HG03066 (cell line): ENCODE measurements at regions not wholly inside any gene's neighbourhood (a gene's known extent, or its start where the extent isn't known, plus 50 kb on each side); places are given as distances from the start of the nearest gene placed in this dataset.

Experiments used
- ATAC-seq: cut with Tn5 transposase; IDR thresholded peaks from one replicate; pipeline ENCODE4 v1.9.1; 2021; ENCODE audit warnings: low read depth; ENCODE audit not compliant: unreplicated experiment

- ATAC-seq: no peak
Observed at GRCh38 chr2:118705032-118705431, 142.4 kb downstream of the EN1 start.

GRCh38 chr2:118699447-118700175, 147.8 kb downstream of the EN1 start:
- no peak for ATAC-seq

- ATAC-seq: no peak
Observed at GRCh38 chr2:118698564-118698963, 148.9 kb downstream of the EN1 start.

DNA sequence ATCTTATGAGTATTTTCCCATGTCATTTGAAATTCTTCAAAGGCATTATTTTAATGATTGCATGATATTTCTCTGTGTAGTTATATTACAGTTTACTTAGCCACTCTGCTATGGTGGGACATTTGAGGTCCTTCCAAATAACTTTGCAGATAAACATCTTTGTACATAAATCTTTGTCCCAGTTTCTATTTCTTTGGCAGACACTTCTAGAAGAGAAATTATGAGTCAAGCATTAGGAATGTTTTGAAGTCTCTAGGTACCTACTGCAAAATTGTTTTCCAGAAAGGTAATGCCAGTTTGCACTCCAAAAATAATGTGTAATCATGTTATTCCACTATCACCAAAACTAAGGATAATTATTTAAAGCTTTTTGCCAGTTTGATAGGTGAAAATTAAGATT, 149.7 kb downstream of the EN1 start:
- no peak for ATAC-seq

GRCh38 chr2:118696786-118697465, 150.5 kb downstream of the EN1 start:
- no peak for ATAC-seq

GRCh38 chr2:118693287-118693822, 154.1 kb downstream of the EN1 start:
- no peak for ATAC-seq

DNA sequence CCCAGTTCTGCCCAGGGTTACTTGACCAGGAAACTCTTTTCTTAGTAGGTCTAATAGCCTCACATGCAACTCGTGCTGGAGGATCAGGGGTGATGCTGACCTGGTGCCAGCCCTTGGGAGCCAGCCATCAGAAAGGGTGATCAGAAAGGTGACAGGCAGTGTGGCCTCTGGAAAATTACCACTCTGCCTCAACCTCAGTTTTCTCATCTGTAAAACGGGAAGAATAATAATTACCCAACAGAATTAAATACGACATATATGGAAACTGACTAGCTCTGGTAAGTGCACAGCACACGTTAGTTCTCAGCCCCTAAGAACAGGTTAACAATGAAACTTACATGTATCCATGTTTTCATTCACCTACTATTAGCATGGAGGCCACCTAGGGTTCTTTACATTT, 157.6 kb downstream of the EN1 start:
- ATAC-seq: no peak

DNA sequence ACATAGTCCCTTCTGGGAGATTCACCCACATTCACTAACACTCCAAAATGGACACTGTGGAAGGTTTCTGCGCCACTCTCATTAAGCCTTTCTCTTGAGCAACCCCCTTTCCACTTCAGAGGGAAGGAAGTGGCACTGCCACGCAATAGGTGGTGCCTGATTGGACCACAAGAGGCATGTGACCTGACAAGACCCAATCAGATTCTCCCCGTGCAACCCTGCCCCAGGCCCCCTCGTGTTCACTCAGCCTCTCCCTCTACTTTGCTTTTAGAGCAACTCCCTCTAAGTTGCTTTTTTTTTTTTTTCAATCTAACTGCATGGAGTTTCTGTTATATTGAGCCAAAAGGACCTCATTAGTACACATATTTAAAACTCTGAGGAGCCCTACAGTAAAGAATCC, 158.0 kb downstream of the EN1 start:
- ATAC-seq: no peak

- ATAC-seq: no peak
Observed at GRCh38 chr2:118689033-118689432, 158.4 kb downstream of the EN1 start.

- ATAC-seq: no peak
Observed at GRCh38 chr2:118687698-118688097, 159.8 kb downstream of the EN1 start.

DNA sequence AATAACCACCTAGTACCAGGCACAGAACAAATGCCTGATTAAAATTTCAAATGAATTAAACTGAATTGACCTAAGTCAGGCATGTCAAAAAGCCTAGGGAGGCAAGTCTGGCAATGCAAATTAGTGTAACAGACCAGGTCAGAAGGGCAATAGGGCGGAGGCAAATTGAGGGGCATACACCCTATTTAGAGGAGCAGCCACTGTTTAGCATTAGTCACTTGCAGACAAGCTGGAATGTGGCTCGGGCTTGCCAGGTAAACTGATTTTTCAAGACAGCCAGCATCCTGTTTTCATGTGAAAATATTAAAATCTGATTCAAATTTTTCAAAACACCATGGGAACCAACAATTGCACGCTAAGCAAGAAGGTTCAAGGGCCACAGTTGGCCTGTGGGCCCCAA, 160.3 kb downstream of the EN1 start:
- ATAC-seq: no peak

GRCh38 chr2:118686346-118686745, 161.1 kb downstream of the EN1 start:
- no peak for ATAC-seq

GRCh38 chr2:118683460-118683859, 164.0 kb downstream of the EN1 start:
- no peak for ATAC-seq

GRCh38 chr2:118678985-118679384, 168.5 kb downstream of the EN1 start:
- ATAC-seq: no peak

DNA sequence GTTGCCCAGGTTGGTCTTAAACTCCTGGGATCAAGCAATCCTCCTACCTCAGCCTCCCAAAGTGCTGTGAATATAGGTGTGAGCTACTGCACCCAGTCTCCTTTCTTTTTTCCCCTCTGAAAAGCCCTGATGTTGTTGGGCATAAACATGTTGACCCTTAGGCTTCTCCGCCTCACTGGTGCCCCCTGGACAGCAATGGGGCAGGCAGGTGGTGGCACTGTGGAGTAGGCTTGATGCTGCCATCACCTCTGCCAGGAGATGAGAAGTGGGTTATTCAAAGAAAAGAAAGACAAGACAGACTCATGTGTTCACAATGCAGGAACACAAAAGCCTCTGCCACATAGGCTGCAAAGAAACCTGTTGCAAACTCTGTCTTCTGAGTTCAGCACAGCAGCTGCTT, 169.9 kb downstream of the EN1 start:
- ATAC-seq: no peak

- no peak for ATAC-seq
Observed at GRCh38 chr2:118675531-118675930, 171.9 kb downstream of the EN1 start.

DNA sequence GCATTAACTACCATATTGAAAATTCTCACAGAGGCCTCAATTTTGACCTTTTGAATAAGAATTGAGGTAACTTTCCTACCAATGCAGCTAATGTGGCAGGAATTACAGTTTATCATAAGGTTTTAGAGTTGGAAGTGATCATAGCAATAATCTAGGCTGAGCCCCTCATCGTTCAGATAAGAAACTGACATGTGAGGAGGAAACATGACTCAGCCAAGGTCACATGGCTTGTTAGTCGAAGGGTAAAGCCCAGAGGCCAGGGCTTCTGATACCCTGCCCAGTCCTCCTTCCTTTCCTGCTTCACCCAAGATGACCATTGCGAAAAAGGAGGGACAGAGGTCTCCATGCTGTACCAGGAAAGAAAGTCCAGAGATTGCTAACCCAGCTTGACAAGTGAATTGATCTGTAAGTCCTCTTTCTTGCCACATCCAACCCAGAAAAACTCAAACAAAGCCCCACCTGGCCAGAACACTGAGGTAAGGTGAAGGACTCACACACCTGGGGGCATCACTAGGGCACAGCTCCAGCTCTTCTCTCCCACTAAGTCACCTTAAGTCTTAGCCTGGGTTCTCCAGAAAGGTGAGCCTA, 174.8 kb downstream of the EN1 start:
- ATAC-seq: no peak

DNA sequence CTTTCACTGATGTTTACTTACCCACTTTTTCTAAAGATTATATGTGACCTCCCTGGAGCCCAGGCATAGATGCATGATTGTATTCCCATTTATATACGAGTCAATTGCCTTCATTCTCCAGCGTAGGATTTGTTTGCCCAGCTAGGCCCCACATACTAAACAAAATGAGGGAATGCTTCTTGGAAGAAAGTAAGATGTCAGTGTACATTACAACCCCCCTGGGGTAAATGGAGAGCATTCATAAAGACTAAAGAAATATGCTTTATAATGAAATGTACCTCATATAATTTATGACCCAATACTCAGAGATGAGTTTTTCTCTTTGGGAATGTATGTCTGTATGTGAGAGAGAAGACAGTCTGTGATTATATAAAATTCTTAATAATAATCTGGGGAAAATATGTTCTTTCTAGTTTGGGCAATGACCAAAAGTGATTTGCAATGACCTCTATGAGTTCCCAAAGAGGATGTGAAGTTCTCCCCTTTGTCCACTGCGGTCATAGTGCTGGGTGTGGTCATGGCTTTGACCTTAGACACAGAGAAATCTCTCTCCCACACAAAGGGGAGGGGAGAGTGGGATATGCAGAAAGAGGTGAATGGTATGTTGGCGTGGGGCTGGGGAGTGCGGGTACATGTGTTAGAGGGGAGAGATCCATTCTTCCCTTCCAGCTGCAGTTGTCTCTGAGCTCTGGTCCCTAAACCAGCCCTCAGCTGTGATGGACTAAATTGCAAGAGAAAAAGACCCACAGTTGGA, 175.6 kb downstream of the EN1 start:
- no peak for ATAC-seq

GRCh38 chr2:118670838-118671237, 176.6 kb downstream of the EN1 start:
- no peak for ATAC-seq

DNA sequence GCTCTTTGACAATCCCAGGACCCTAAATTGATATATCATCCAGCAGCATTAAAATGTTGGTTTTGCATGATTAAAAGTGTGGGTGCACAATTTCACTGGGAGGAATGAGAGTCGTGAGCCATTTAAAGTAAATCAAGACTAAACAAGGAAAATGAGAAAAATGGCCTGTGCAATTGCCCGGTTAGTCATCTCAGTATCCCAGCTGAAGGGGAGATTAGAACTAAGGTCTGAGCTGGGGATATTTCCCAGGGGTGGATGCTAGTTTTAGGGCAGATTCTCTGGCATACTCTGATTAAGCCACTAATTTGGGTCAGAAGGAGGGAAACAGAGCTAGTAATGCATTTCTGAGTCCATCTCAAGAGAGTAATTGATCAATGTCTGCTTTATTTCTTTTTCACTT, 177.2 kb downstream of the EN1 start:
- ATAC-seq: no peak

GRCh38 chr2:118669654-118670053, 177.8 kb downstream of the EN1 start:
- no peak for ATAC-seq
